KMS-11 (cell line): ENCODE measurements at regions not wholly inside any gene's neighbourhood (a gene's known extent, or its start where the extent isn't known, plus 50 kb on each side); places are given as distances from the start of the nearest gene placed in this dataset.

Source experiments
- H2AFZ ChIP-seq: fragments of 200-600 bp; sonication (generic); 2 replicates; pipeline ENCODE4 v1.6.1; 2016; ENCODE audit warnings: antibody characterized with exemption, mixed run types, low read depth
- H3K27ac ChIP-seq: fragments of 200-600 bp; sonication (generic); 2 replicates; pipeline ENCODE4 v1.6.1; 2016; ENCODE audit warnings: mild to moderate bottlenecking, mixed run types
- H3K27me3 ChIP-seq: fragments of 200-600 bp; sonication (generic); 2 replicates; pipeline ENCODE4 v1.6.1; 2017; ENCODE audit warnings: mild to moderate bottlenecking, low read depth, mixed run types, moderate library complexity; ENCODE audit not compliant: insufficient read depth
- H3K36me3 ChIP-seq: fragments of 200-600 bp; sonication (generic); 2 replicates; pipeline ENCODE4 v1.6.1; 2017; ENCODE audit warnings: mild to moderate bottlenecking, mixed run types; ENCODE audit not compliant: insufficient read depth
- H3K4me1 ChIP-seq: fragments of 200-600 bp; sonication (generic); 2 replicates; pipeline ENCODE4 v1.6.1; 2016; ENCODE audit warnings: mild to moderate bottlenecking, low read depth, mixed run types; ENCODE audit not compliant: poor library complexity, severe bottlenecking
- H3K4me2 ChIP-seq: fragments of 200-600 bp; sonication (generic); 2 replicates; pipeline ENCODE4 v1.7.0; 2016; ENCODE audit warnings: mild to moderate bottlenecking, mixed run types
- H3K4me3 ChIP-seq: fragments of 200-600 bp; sonication (generic); IDR thresholded peaks from 2 replicates; pipeline ENCODE4 v1.6.1; 2017; ENCODE audit warnings: low read depth, low read length, mixed read lengths; ENCODE audit not compliant: insufficient read depth
- H3K79me2 ChIP-seq: fragments of 200-600 bp; sonication (generic); 2 replicates; pipeline ENCODE4 v1.6.1; 2016; ENCODE audit warnings: low read depth, mixed run types; ENCODE audit not compliant: insufficient read depth
- H3K9ac ChIP-seq: fragments of 200-600 bp; sonication (generic); 2 replicates; pipeline ENCODE4 v1.6.1; 2016; ENCODE audit warnings: mild to moderate bottlenecking, mixed run types
- H4K20me1 ChIP-seq: fragments of 200-600 bp; sonication (generic); 2 replicates; pipeline ENCODE4 v1.6.1; 2016; ENCODE audit warnings: mild to moderate bottlenecking, mixed run types; ENCODE audit not compliant: insufficient read depth
- TF ChIP-seq, protein P1 (sequence below): fragments of 200-600 bp; sonication (generic); conservative IDR thresholded peaks from 2 replicates; pipeline ENCODE4 v1.6.1; 2017; ENCODE audit warnings: low read depth, mild to moderate bottlenecking, antibody characterized with exemption, low read length, moderate library complexity, mixed read lengths

- Histone ChIP-seq H2AFZ (no peak overlapping the region), H3K27ac (no peak overlapping the region), H3K79me2 (no peaks in the 10 kb centered on the region), H3K27me3 (no peaks in the 10 kb centered on the region), H3K9ac (no peak overlapping the region), H3K4me2 (no peak overlapping the region), H3K36me3 (no peaks in the 10 kb centered on the region), H3K4me1 (no peaks in the 10 kb centered on the region), H3K4me3 (no peak overlapping the region), H4K20me1 (no peaks in the 10 kb centered on the region)
- TF ChIP-seq, protein P1, sequence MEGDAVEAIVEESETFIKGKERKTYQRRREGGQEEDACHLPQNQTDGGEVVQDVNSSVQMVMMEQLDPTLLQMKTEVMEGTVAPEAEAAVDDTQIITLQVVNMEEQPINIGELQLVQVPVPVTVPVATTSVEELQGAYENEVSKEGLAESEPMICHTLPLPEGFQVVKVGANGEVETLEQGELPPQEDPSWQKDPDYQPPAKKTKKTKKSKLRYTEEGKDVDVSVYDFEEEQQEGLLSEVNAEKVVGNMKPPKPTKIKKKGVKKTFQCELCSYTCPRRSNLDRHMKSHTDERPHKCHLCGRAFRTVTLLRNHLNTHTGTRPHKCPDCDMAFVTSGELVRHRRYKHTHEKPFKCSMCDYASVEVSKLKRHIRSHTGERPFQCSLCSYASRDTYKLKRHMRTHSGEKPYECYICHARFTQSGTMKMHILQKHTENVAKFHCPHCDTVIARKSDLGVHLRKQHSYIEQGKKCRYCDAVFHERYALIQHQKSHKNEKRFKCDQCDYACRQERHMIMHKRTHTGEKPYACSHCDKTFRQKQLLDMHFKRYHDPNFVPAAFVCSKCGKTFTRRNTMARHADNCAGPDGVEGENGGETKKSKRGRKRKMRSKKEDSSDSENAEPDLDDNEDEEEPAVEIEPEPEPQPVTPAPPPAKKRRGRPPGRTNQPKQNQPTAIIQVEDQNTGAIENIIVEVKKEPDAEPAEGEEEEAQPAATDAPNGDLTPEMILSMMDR = no peak
Observed at GRCh38 chr18:25005541-25006403, 346.2 kb downstream of the ZNF521 start.

DNA sequence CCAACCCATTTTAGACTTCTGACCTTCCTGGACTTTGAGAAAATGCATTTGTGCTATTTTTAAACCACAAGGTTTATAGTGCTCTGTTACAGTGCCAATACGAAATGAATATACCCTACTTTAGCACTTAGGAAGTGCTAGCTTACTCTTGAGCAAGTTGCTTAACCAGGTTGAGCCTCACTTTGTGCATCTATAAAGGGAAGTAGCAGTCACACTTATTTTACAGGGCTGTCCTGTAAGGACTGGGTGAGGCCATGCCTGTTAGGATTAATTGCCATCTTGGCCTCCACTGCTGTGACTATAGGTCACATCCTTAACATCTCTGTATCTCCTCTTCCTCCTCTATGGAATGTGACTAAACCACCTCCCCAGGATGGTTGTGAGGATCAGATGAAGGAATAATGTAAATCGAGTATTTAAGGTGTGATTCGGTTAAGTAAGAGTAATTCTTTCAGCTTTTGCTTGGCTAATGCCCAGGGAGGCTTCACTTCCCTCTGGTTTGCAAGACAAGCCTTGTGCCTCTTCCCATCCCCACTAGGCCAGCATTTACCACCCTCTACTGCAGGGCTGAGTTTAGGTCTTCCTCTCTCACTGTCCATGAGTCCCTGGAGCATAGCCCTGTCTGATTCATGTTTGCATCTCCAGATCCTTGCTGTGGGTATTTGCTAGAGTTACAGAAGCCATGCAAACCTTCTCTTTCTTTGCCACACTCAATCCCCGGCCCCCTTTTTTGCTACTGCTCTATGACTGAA is 341.2 kb downstream of the ZNF521 start:
- Histone ChIP-seq H3K79me2 (no peaks in the 10 kb centered on the region), H3K27ac (no peak overlapping the region), H3K4me3 (no peak overlapping the region), H3K9ac (no peak overlapping the region), H2AFZ (no peak overlapping the region), H3K4me1 (no peaks in the 10 kb centered on the region), H3K4me2 (no peak overlapping the region), H4K20me1 (no peaks in the 10 kb centered on the region), H3K27me3 (no peaks in the 10 kb centered on the region), H3K36me3 (no peaks in the 10 kb centered on the region)
- TF ChIP-seq, protein P1 = no peak
